ENCODE measurements at regions not wholly inside any gene's neighbourhood (a gene's known extent, or its start where the extent isn't known, plus 50 kb on each side); places are given as distances from the start of the nearest gene placed in this dataset.

GRCh38 chr11:71193431-71193830 lies 58.9 kb downstream of the SHANK2 start:
- TF ChIP-seq CTCF (IDR thresholded peaks at IDR 0.05; ENCODE audit: low read depth, low read length, poor library complexity, severe bottlenecking): no peak
- TF ChIP-seq EZH2phosphoT487 (IDR thresholded peaks at IDR 0.05; ENCODE audit: borderline replicate concordance, low read length): no peak

Data from DOHH2 (cell line).